Endothelial cell of umbilical vein (primary cell): ENCODE measurements at regions not wholly inside any gene's neighbourhood (a gene's known extent, or its start where the extent isn't known, plus 50 kb on each side); places are given as distances from the start of the nearest gene placed in this dataset.

ENCODE experiments used
- BruUV-seq: library from RNA; stranded (reverse); fragments of 400-500 nt; replicated peaks from 2 replicates; lab custom pipeline; 2021; lab: Mats Ljungman, UMichigan
- CTCF ChIA-PET: fragments of 300-600, 350-600 bp; sonication (Branson Sonifier 250); formaldehyde crosslinking; loops from one replicate; lab custom pipeline; 2021; ENCODE audit warnings: antibody characterized with exemption, inconsistent platforms; lab: Charles Lee
- POLR2A ChIA-PET: fragments of 300-600, 350-600 bp; sonication (Branson Sonifier 250); formaldehyde crosslinking; loops from one replicate; lab custom pipeline; 2021; ENCODE audit warnings: antibody characterized with exemption, inconsistent platforms; lab: Charles Lee
- DNase-seq: peaks from one replicate; pipeline ENCODE4 v3.0.0-alpha.2; 2011; ENCODE audit warnings: low read depth, low spot score
- FAIRE-seq: peaks from 2 replicates; lab custom pipeline; 2011; peaks lifted over from hg19 to GRCh38; lab: Jason Lieb, UNC
- H2AFZ ChIP-seq: 2 replicates; pipeline ENCODE4 v1.6.0; 2012; ENCODE audit warnings: low read depth, low read length, control low read depth, inconsistent platforms
- H3K27ac ChIP-seq: 2 replicates; pipeline ENCODE4 v1.5.1; 2011; ENCODE audit warnings: low read depth, mild to moderate bottlenecking, control low read depth, low read length, moderate library complexity; ENCODE audit not compliant: insufficient read depth
- H3K27me3 ChIP-seq, 2 experiments: 2 replicates each; pipeline versions ENCODE4 v1.6.0 to v1.6.1; 2011; ENCODE audit warnings: low read length in 2 of 2, mixed read lengths in 1 of 2; ENCODE audit not compliant: control insufficient read depth in 2 of 2, insufficient read depth in 2 of 2
- H3K36me3 ChIP-seq, 2 experiments: 2 replicates in 1 of 2; 3 replicates in 1 of 2; pipeline ENCODE4 v1.5.1; 2011; ENCODE audit warnings: low read length in 2 of 2, mild to moderate bottlenecking in 1 of 2, moderate library complexity in 1 of 2; ENCODE audit not compliant: control insufficient read depth in 2 of 2, insufficient read depth in 2 of 2; ENCODE audit errors: extremely low read depth in 1 of 2
- H3K4me1 ChIP-seq: 3 replicates; pipeline ENCODE4 v1.5.1; 2011; ENCODE audit warnings: mild to moderate bottlenecking, low read length; ENCODE audit not compliant: control insufficient read depth, insufficient read depth; ENCODE audit errors: extremely low read depth
- H3K4me2 ChIP-seq: 2 replicates; pipeline ENCODE4 v1.6.1; 2011; ENCODE audit warnings: low read length, control low read depth, mixed read lengths; ENCODE audit not compliant: insufficient read depth
- H3K4me3 ChIP-seq, 3 experiments: fragments of 200-600 bp in 1 of 3; sonication (generic), shearing (Covaris generic) in 1 of 3; replicated peaks in 1 of 3; 2 replicates each; pipeline ENCODE4 v1.5.1; 2011 to 2016; ENCODE audit warnings: control low read depth in 3 of 3, low read length in 3 of 3, mild to moderate bottlenecking in 2 of 3, inconsistent platforms in 1 of 3, low read depth in 1 of 3, moderate library complexity in 1 of 3; ENCODE audit not compliant: insufficient read depth in 1 of 3
- H3K79me2 ChIP-seq: 2 replicates; pipeline ENCODE4 v1.6.0; 2012; ENCODE audit warnings: low read length, inconsistent platforms; ENCODE audit not compliant: control insufficient read depth, insufficient read depth
- H3K9ac ChIP-seq: replicated peaks from 2 replicates; pipeline ENCODE3; 2011; ENCODE audit warnings: low read length, control low read depth; ENCODE audit not compliant: insufficient read depth; ENCODE audit errors: extremely low read depth
- H3K9me1 ChIP-seq: replicated peaks from 3 replicates; pipeline ENCODE4 v1.6.0; 2011; ENCODE audit warnings: mild to moderate bottlenecking, low read length; ENCODE audit not compliant: control insufficient read depth, insufficient read depth; ENCODE audit errors: extremely low read depth
- H3K9me3 ChIP-seq: replicated peaks from 2 replicates; pipeline ENCODE4 v1.5.1; 2012; ENCODE audit warnings: low read length, inconsistent platforms; ENCODE audit not compliant: control insufficient read depth, insufficient read depth
- H4K20me1 ChIP-seq: replicated peaks from 2 replicates; pipeline ENCODE3; 2011; ENCODE audit warnings: mild to moderate bottlenecking, low read length; ENCODE audit not compliant: control insufficient read depth, insufficient read depth; ENCODE audit errors: extremely low read depth
- CTCF ChIP-seq, 2 donors: IDR thresholded peaks; 1 replicate in 1 of 2; 2 replicates in 1 of 2; pipeline ENCODE4 v1.5.1; 2011; ENCODE audit warnings: low read length in 2 of 2, mild to moderate bottlenecking in 2 of 2, moderate library complexity in 2 of 2, control low read depth in 1 of 2, inconsistent platforms in 1 of 2, low read depth in 1 of 2; ENCODE audit not compliant: insufficient read depth in 1 of 2; ENCODE audit errors: extremely low read depth in 1 of 2
- EZH2 ChIP-seq: IDR thresholded peaks from 2 replicates; pipeline ENCODE4 v1.6.1; 2012; ENCODE audit warnings: borderline replicate concordance, low read depth, mild to moderate bottlenecking, moderate library complexity, low read length, inconsistent platforms; ENCODE audit not compliant: severe bottlenecking
- FOS ChIP-seq: IDR thresholded peaks from 2 replicates; pipeline ENCODE4 v1.6.1; 2011; ENCODE audit warnings: mild to moderate bottlenecking, low read length, moderate library complexity, borderline replicate concordance; ENCODE audit not compliant: insufficient read depth
- GATA2 ChIP-seq: IDR thresholded peaks from 2 replicates; pipeline ENCODE4 v1.7.0; 2011; ENCODE audit warnings: low read depth, mild to moderate bottlenecking, moderate library complexity, mixed read lengths, low read length; ENCODE audit not compliant: insufficient read length, insufficient read depth
- JUN ChIP-seq: IDR thresholded peaks from 2 replicates; pipeline ENCODE4 v1.6.1; 2011; ENCODE audit warnings: borderline replicate concordance, low read depth; ENCODE audit not compliant: insufficient read length, insufficient read depth
- MAX ChIP-seq: IDR thresholded peaks from 2 replicates; pipeline ENCODE4 v1.6.1; 2011; ENCODE audit not compliant: insufficient read depth, insufficient read length
- MYC ChIP-seq: IDR thresholded peaks from one replicate; pipeline ENCODE4 v1.6.1; 2011; ENCODE audit warnings: mild to moderate bottlenecking, low read depth, low read length
- POLR2A ChIP-seq: IDR thresholded peaks from 2 replicates; pipeline ENCODE4 v1.6.1; 2012; ENCODE audit warnings: low read depth, mild to moderate bottlenecking, control low read depth, low read length
- POLR2AphosphoS5 ChIP-seq: IDR thresholded peaks from 2 replicates; pipeline ENCODE4 v1.6.1; 2012; ENCODE audit warnings: low read depth, mild to moderate bottlenecking, control low read depth, low read length, moderate library complexity; ENCODE audit not compliant: insufficient read depth
- dilution Hi-C: fragments of 300-500 bp; cut with MboI; formaldehyde crosslinking; loops from one replicate; pipeline ENCODE4 v1.15.0; 2019; ENCODE audit warnings: low sequenced_read_pairs; ENCODE audit not compliant: extremely low pct_ligation_motif_present
- intact Hi-C: fragments of 100-400 bp; cut with micrococcal nuclease; formaldehyde crosslinking; loops from one replicate; pipeline ENCODE4 v1.10.0; 2022

- FAIRE-seq = no peak
- dilution Hi-C loops = no loop called here
- TF ChIP-seq CTCF (IDR thresholded peaks at IDR 0.05; ENCODE audit: extremely low read depth in 1 of 2, insufficient read depth in 1 of 2, low read depth in 1 of 2, low read length in 2 of 2) (no peak), EZH2 (no peak), FOS (no peak), MAX (no peak), GATA2 (no peak), MYC (no peak), JUN (no peak), POLR2AphosphoS5 (no peak), POLR2A (no peak)
Observed at GRCh38 chr22:49417833-49418232, 409.8 kb downstream of the BRD1 start.

More at GRCh38 chr22:49417833-49418232, 409.8 kb downstream of the BRD1 start:
- H3K4me3 ChIP-seq = no peak overlapping the region
- no peak overlapping the region for H3K27ac ChIP-seq
- H3K9me1 ChIP-seq = no peaks in the 10 kb centered on the region
- H3K79me2 ChIP-seq = no peaks in the 10 kb centered on the region
- H2AFZ ChIP-seq = no peak overlapping the region
- POLR2A ChIA-PET = no interaction called here
- no peaks in the 10 kb centered on the region for H3K36me3 ChIP-seq
- H3K27me3 ChIP-seq = no peaks in the 10 kb centered on the region
- H3K4me1 ChIP-seq = no peaks in the 10 kb centered on the region
- CTCF ChIA-PET = no interaction called here
- no TSS peak for BruUV-seq
- intact Hi-C loops = no loop called here
- no peak for DNase-seq
- peaks cover 2% of the 10 kb centered on the region for H3K9me3 ChIP-seq
- H3K4me2 ChIP-seq = no peak overlapping the region
- H4K20me1 ChIP-seq = no peaks in the 10 kb centered on the region
- H3K9ac ChIP-seq = no peak overlapping the region
